NCI-H460 (cell line): ENCODE measurements at regions not wholly inside any gene's neighbourhood (a gene's known extent, or its start where the extent isn't known, plus 50 kb on each side); places are given as distances from the start of the nearest gene placed in this dataset.

ENCODE experiments used
- DNase-seq: peaks from one replicate; pipeline ENCODE4 v3.0.0-alpha.2; 2016; ENCODE audit warnings: low read depth; ENCODE audit errors: extremely low read depth

GRCh38 chr12:83886479-83886878 is 1026.1 kb downstream of the SLC6A15 start:
- no peak for DNase-seq

DNA sequence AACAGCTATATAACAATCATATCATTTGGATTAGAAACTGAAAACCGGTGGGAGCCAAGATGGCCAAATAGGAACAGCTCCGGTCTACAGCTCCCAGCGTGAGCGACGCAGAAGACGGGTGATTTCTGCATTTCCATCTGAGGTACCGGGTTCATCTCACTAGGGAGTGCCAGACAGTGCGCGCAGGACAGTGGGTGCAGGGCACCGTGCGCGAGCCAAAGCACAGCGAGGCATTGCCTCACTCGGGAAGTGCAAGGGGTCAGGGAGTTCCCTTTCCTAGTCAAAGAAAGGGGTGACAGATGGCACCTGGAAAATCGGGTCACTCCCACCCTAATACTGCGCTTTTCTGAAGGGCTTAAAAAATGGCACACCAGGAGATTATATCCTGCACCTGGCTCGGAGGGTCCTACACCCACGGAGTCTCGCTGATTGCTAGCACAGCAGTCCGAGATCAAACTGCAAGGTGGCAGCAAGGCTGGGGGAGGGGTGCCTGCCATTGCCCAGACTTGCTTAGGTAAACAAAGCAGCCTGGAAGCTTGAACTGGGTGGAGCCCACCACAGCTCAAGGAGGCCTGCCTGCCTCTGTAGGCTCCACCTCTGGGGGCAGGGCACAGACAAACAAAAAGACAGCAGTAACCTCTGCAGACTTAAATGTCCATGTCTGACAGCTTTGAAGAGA is 1041.5 kb downstream of the SLC6A15 start:
- DNase-seq = peak; percentile 32

GRCh38 chr12:83866477-83866876 is 1046.1 kb downstream of the SLC6A15 start:
- DNase-seq = no peak

DNA sequence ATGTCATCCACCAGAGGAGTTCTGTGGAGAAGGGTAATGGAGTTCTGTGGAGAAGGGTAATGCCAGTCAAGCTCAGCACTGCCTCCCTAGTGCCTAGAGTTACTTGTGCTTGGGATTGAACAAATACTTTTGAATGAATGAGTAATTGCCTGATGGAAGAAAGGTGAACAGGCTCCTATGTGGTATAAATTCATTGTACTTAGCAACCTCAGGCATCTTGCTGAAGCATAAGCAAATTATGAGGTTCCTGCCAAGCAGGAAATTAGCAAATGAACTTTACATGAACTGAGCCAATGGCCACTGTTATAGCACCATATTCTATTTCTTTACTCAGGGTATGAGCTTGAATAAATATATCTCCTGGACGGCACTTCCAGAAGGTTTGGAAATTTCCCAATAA is 1047.2 kb downstream of the SLC6A15 start:
- no peak for DNase-seq

- DNase-seq = no peak
Observed at GRCh38 chr12:83864054-83864453, 1048.5 kb downstream of the SLC6A15 start.

GRCh38 chr12:83859021-83859420 is 1053.6 kb downstream of the SLC6A15 start:
- DNase-seq = no peak

DNA sequence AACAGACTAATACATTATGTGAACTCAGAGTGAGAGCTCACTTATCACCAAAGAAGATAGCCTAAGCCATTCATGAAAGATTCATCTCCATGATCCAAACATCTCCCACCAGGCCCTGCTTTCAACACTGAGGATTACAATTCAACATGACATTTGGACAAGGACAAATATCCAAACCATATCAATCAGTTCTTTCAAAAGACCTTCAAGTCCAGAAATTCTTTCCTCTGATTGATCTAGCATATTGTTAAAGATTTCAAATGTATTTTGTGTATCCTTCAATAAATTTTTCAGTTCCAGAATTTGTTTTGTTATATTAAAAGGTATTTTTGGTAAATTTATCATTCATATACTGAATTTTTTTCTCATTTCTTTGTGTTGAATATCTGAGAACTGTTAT is 1055.8 kb downstream of the SLC6A15 start:
- DNase-seq = no peak

GRCh38 chr12:83850531-83850930 is 1062.1 kb downstream of the SLC6A15 start:
- no peak for DNase-seq

DNA sequence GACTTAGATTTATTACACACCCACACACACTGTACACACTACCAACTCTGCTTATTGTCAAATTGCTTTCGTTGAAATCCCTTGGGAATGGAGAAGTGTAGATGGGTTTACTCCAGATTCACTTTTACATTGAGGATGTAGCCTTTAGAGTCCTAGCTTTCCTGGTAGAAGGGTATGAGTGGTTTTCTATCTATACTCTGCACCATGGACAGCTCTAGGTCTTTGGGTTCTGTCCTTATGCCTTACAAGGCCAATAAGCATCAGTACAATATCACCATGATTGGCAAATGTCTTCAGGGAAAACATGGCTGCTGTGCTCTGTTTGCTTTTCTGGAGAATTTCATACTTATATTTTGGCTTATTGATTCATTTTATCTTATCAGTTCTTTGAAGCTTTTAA is 1063.9 kb downstream of the SLC6A15 start:
- no peak for DNase-seq

GRCh38 chr12:83843541-83843940 is 1069.1 kb downstream of the SLC6A15 start:
- no peak for DNase-seq

- DNase-seq = no peak
Observed at GRCh38 chr12:83841620-83842019, 1071.0 kb downstream of the SLC6A15 start.

DNA sequence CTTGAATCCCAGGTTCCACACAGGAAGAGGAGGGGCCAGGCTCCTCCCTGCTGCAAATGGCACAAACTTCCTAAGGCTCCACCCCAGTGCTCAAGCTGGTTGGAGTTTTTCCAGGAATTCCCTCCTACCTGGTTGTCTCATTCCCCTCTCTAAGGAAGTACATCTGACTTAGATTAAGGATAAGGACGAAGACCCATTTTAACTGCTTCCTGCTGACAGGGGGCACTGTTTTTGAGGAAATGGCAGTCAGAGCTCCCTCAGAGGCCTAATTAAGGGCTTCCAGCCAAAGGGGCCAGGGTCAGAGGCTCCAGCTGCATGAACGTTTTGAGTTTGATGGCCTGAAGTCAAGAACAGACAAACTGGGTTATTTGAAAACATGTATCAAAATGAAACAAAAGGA is 1084.7 kb downstream of the SLC6A15 start:
- no peak for DNase-seq

GRCh38 chr12:83827193-83827592 is 1085.4 kb downstream of the SLC6A15 start:
- DNase-seq = no peak

DNA sequence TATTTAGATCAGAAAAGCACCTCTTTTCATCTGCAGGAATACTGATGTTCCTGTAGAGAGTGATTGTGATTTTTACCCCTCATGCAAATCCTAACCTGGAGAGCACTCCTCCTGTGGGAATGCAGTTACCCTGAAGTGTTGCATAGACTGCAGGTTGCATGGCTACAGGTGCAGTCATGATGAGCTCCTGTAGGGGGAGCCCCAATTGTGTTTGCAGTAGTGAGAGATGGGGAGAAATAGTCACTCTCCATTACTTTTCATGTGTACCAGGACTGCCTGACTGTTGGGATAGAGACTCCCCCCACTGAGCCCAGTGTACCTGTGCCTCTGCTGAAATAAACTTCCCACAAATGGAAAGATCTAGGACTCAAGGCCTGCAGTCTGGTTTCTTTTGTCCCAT is 1086.5 kb downstream of the SLC6A15 start:
- peak; percentile 36 for DNase-seq

GRCh38 chr12:83823386-83824045 is 1089.1 kb downstream of the SLC6A15 start:
- peak; percentile 46 for DNase-seq

- DNase-seq = no peak
Observed at GRCh38 chr12:83821967-83822366, 1090.6 kb downstream of the SLC6A15 start.

GRCh38 chr12:83818881-83819280 is 1093.7 kb downstream of the SLC6A15 start:
- DNase-seq = peak; percentile 9

DNA sequence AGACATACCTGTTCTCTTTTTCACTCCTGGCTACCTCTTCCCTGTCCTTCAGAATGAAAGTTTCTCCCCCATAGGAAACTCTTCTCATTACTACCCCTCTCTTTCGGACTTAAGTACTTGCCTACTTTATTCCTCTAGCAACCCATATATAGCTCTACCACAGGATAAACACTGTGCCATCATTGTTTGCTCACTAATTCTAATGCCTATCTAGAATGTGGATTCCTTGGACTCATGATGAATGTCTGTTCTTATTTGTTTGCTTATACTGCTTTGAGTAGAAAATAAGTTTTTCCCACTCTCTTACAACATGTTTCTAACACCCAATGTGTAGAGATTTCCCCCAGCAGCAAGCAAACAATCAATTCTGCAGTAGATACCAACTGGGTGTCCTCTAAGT is 1094.9 kb downstream of the SLC6A15 start:
- DNase-seq = no peak

DNA sequence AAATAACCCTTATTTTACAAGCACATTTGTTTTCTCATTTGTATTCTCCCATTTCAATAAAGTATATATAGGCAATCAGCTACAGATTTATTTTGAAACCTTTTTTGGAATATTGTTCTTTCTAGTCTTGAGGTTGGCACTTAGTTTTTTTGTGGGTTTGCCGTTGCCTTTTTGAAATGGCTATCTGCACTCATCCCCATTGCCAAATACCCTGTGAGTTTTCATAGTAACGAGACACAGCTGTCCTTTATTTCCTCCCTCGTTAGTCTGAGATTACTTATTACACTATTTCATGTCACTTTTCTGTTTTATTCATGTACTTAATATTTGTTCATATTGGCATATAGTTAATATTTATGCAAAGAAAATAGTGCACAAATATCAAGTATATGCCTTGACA is 1104.0 kb downstream of the SLC6A15 start:
- no peak for DNase-seq

DNA sequence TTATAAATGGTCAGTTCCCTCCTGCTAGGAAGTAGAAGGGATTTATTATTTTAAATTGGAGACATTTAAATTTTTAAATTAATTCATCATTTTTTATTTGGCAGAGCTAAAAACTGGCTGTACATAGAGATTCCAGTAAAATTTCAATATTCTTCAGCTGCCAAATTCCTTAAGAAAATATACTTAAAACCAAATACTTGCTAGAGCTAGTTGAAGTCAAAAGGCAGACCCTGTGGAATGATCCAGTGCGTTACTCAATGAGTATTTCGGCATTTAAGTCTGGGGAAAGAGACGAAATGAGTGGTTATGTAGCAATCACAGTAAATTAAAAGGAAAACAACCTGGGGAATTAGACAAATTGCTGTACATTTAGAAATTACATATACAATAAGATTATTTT is 1104.7 kb downstream of the SLC6A15 start:
- no peak for DNase-seq

- no peak for DNase-seq
Observed at GRCh38 chr12:83805873-83806272, 1106.7 kb downstream of the SLC6A15 start.

GRCh38 chr12:83805156-83805772 is 1107.3 kb downstream of the SLC6A15 start:
- no peak for DNase-seq
